ENCODE measurements at regions not wholly inside any gene's neighbourhood (a gene's known extent, or its start where the extent isn't known, plus 50 kb on each side); places are given as distances from the start of the nearest gene placed in this dataset.
"Not testable (repeated sequence)": the region's sequence is repeated elsewhere in the genome, so short reads cannot be mapped to it uniquely, and the experiment has no call there.

- DNase-seq, result no peak
These were observed 573.4 kb upstream of the ARPP21 start for GRCh38 chr3:35065891-35066290.

DNA sequence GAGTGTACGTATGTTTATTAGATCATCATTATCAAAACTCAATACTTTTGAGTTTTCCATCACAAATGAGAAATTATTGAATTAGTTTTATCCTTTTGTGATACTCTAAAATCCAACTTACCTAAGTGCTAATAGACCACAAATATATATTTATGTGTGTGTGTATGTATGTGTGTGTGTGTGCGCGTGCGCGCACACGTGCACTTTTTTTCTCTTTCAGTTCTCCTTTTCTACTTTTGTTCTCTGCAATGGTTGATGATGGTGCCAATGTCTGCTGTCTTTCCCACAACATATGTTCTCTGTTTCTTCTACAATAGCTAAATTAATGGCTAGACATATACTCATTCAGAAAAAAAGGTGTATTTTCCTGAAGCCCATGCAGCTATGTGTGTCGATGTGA lies 571.6 kb upstream of the ARPP21 start:
- no peak for DNase-seq

GRCh38 chr3:35070088-35070487 lies 569.2 kb upstream of the ARPP21 start:
- no peak for DNase-seq

GRCh38 chr3:35071772-35072171 lies 567.6 kb upstream of the ARPP21 start:
- no peak for DNase-seq

GRCh38 chr3:35078780-35079179 lies 560.5 kb upstream of the ARPP21 start:
- DNase-seq, result no peak

DNA sequence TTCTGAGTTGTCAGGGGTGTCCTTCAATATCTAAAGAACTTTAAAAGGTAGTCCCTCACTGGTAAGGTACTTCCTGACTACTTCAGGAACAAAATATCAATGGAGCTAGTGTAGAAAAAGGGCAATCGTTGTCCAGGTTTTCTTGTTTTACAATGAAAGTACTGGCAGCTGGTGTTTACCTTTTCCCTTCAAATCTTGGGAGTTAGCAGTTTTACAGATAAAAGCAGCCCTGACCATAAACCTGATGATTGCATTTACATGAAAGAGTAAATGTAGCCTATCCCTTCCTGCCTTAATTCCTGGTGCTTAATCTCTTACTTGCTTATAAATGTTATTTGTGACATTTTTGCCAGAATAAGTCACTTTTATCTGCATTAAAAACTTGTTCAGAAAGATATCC lies 559.9 kb upstream of the ARPP21 start:
- no peak for DNase-seq

- no peak for DNase-seq
These were observed 557.4 kb upstream of the ARPP21 start for GRCh38 chr3:35081899-35082298.

GRCh38 chr3:35088943-35089342 lies 550.4 kb upstream of the ARPP21 start:
- DNase-seq, result no peak

DNA sequence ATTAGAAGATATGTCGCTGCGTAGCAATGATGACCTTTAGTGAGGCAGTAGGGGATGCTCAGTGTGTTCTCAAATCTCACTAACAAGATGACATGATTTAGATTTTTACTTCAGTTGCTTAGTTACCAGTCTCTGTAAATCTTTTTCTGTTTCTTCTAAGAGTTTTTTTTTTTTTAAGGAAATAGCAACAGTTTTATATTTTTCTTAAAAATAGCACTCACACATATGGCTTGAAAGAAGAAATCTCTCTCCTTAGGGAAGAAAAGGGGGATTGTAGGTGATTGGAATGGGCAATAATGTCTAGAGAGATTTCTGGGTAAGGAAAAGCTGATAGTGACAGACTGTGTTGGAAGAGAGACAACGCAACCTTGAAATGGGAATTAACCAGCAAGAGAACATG lies 524.6 kb upstream of the ARPP21 start:
- no peak for DNase-seq

GRCh38 chr3:35120026-35120425 lies 519.3 kb upstream of the ARPP21 start:
- no peak for DNase-seq

- no peak for DNase-seq
These were observed 501.7 kb upstream of the ARPP21 start for GRCh38 chr3:35137612-35138011.

GRCh38 chr3:35141406-35141805 lies 497.9 kb upstream of the ARPP21 start:
- no peak for DNase-seq

GRCh38 chr3:35144011-35144410 lies 495.3 kb upstream of the ARPP21 start:
- DNase-seq, result no peak

DNA sequence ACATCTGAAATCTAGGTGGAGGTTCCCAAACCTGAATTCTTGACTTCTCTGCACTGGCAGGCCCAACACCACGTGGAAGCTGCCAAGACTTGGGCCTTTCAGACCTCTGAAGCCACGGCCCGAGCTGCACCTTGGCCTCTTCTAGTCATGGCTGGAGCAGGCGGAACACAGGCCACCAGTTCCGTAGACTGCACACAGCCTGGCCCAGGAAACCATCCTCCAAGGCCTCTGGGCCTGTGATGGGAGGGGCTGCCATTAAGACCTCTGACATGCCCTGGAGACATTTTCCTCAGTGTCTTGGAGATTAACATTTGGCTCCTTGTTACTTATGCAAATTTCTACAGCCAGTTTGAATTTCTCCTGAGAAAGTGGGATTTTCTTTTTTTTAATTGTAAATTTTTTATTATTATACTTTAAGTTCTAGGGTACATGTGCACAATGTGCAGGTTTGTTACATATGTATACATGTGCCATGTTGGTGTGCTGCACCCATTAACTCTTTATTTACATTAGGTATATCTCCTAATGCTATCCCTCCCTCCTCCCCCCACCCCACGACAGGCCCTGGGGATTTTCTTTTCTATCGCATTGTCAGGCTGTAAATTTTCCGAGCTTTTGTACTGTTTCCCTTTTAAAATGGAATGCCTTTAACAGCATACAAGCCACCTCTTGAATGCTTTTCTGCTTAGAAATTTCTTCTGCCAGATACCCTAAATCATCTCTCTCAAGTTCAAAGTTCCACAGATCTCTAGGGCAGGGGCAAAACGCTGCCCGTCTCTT lies 492.9 kb upstream of the ARPP21 start:
- DNase-seq, result not testable (repeated sequence)

DNA sequence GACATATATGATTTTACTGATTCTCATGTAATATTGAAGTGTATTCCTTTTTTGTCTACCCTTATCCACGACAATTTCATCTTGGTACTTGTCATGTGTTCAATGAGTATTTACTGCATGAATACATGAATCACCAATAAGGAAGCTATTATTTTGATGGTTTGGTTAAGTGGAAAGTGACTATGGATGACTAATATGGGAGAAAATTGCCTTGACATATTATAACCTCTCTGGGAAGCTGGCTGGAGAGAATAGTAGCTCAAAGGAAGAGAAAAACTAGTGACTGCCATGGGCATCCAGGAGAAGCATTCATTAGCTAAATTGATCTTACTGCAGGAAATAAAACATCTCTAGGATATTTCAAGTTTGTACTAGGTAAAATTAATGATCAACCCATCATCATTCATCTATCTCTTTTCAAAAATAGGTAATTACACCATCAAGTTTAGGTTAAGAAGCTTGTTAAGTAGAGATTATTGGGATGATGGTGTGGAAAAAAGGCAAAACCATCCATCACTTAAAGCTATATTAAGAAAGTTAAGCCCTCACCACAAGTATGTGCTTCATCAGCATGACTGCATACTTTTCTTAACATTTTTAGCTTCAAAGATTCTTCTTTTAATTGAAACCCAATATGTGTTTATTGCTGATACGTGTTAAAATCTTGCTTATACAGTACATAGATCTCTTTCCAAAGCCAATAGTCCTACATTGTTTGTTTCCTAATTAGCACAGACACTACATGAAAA lies 455.2 kb upstream of the ARPP21 start:
- no peak for DNase-seq

DNA sequence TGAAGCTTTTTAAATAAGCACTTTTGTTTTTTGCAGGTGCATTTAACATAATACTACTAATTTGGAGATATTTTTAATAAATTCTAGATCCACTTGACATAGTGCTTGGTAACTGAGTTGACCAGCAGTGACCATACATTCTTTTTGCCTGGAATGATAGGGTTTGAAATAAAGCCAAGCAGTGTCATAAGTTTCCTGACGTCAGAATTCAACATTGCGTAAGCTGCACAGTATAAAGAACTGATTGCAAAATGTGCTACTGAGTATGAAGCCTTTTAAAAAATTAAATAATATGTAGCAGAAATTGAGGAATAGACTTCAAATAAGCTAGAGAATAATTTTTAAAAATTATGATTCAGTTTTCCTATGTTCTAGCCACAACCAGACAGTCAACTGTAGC lies 454.6 kb upstream of the ARPP21 start:
- DNase-seq, result no peak

DNA sequence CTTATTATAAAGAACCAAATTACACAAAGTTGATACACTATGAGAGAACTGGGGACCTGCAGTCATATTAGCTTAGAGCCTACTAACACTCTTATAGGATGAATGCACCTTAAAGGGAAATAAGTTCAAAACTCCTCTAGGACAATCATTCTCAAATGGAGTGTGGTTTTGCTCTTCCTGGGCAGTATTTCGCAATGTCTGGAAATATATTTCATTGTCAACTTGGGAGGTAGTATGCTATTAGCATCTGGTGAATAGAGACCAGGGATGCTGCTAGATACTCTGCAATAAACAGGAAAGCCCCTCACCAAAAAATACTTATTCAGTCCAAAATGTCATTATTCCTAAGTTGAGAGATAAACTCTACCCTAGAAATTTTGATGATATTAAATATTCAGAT lies 451.4 kb upstream of the ARPP21 start:
- no peak for DNase-seq

DNA sequence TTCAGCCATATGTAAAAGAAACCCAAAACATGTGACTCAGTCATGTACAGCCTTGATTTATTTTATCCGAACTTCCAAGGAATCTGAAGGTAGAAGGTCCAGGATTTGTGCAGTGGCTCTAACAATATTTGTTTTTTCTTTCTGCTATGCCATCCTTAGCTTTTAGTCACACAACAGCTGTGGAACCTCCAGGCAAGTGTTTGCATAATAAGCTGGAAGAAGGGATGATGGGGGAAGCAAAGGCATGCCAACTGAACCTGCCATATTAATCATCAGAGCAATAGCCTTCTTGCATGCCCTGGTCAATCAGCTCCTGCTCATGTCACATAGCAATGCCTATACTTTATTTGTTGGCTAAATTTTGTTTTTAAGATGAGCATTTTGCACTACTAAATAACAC lies 444.7 kb upstream of the ARPP21 start:
- no peak for DNase-seq

DNA sequence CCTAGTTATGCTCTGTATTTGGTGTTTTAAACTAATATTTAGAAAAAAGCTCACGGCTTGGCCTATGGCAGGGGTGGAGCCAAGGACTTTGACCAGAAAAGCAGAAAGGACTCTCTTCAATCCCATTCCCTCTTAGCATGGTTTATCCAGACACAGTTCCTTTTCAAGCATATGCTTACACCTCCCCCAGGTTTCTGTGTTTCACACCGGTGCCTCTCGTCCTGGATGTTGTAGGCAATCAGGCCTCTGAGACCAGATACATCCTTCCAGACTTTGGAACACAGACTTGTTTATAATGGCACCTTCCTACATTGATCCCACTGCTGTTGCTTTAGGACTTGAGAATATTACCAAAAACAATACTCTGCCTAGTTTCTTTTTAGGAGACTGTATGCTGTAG lies 440.5 kb upstream of the ARPP21 start:
- DNase-seq, result no peak

- no peak for DNase-seq
These were observed 439.3 kb upstream of the ARPP21 start for GRCh38 chr3:35200056-35200455.

GRCh38 chr3:35201211-35201610 lies 438.1 kb upstream of the ARPP21 start:
- DNase-seq, result no peak

- no peak for DNase-seq
These were observed 423.5 kb upstream of the ARPP21 start for GRCh38 chr3:35215525-35216500.

GRCh38 chr3:35216501-35217266 lies 422.6 kb upstream of the ARPP21 start:
- no peak for DNase-seq
